GM23338 (cell line): ENCODE measurements at regions not wholly inside any gene's neighbourhood (a gene's known extent, or its start where the extent isn't known, plus 50 kb on each side); places are given as distances from the start of the nearest gene placed in this dataset.

ENCODE experiments used
- CREB1 ChIP-seq: fragments of 250-450 bp; sonication (Bioruptor Pico); IDR thresholded peaks from 2 replicates; pipeline ENCODE4 v1.5.0; 2020; ENCODE audit warnings: low read depth, mild to moderate bottlenecking, moderate library complexity
- CTCF ChIP-seq, 2 experiments: fragments of 200-600 bp in 1 of 2; sonication (generic) in 1 of 2; conservative IDR thresholded peaks; 2 replicates each; pipeline versions ENCODE4 v1.5.1 to v1.6.1; 2016 to 2017; ENCODE audit warnings: antibody characterized with exemption in 2 of 2, low read depth in 2 of 2, mild to moderate bottlenecking in 2 of 2, moderate library complexity in 1 of 2
- ETS1 ChIP-seq: IDR thresholded peaks from 2 replicates; pipeline ENCODE4 v1.6.1; 2016; ENCODE audit warnings: antibody characterized with exemption
- EZH2 ChIP-seq: fragments of 200-600 bp; sonication (generic); IDR thresholded peaks from one replicate; pipeline ENCODE4 v1.8.0; 2017; ENCODE audit warnings: antibody characterized with exemption, mild to moderate bottlenecking, low read depth; ENCODE audit not compliant: unreplicated experiment
- EZH2phosphoT487 ChIP-seq: fragments of 200-600 bp; sonication (generic); IDR thresholded peaks from one replicate; pipeline ENCODE4 v1.8.1; 2018; ENCODE audit warnings: antibody characterized with exemption; ENCODE audit not compliant: unreplicated experiment
- JUNB ChIP-seq: IDR thresholded peaks from one replicate; pipeline ENCODE4 v1.6.1; 2016; ENCODE audit warnings: antibody characterized with exemption; ENCODE audit not compliant: unreplicated experiment
- POLR2AphosphoS5 ChIP-seq: IDR thresholded peaks from 2 replicates; pipeline ENCODE4 v1.6.1; 2016; ENCODE audit warnings: antibody characterized with exemption, low read depth
- REST ChIP-seq: IDR thresholded peaks from one replicate; pipeline ENCODE4 v1.6.1; 2018; ENCODE audit warnings: antibody characterized with exemption; ENCODE audit not compliant: unreplicated experiment
- STAT1 ChIP-seq: IDR thresholded peaks from one replicate; pipeline ENCODE4 v1.6.1; 2016; ENCODE audit warnings: antibody characterized with exemption; ENCODE audit not compliant: unreplicated experiment

- no peak for TF ChIP-seq EZH2
- TF ChIP-seq CTCF (conservative IDR thresholded peaks at IDR 0.05; ENCODE audit: low read depth in 2 of 2): no peak
- no peak for TF ChIP-seq POLR2AphosphoS5
- TF ChIP-seq EZH2phosphoT487: no peak
- no peak for TF ChIP-seq REST
- TF ChIP-seq JUNB: no peak
- TF ChIP-seq ETS1: no peak
- TF ChIP-seq STAT1: no peak
- no peak for TF ChIP-seq CREB1 (CRISPR knock-in tag)
Observed at GRCh38 chr2:219967247-219968245, 340.1 kb downstream of the SLC4A3 start.
